ENCODE measurements at regions not wholly inside any gene's neighbourhood (a gene's known extent, or its start where the extent isn't known, plus 50 kb on each side); places are given as distances from the start of the nearest gene placed in this dataset.

- TF ChIP-seq EZH2 (IDR thresholded peaks at IDR 0.05; ENCODE audit: borderline replicate concordance, low read depth, low read length, severe bottlenecking) (no peak), CTCF (IDR thresholded peaks at IDR 0.05; ENCODE audit: borderline replicate concordance, extremely low read depth, low read length, poor library complexity, severe bottlenecking) (no peak)
- Histone ChIP-seq H3K4me3 (ENCODE audit: low read depth in 1 of 2, low read length in 2 of 2) (no peak overlapping the region), H3K27ac (ENCODE audit: low read length) (no peak overlapping the region), H3K79me2 (ENCODE audit: insufficient read depth, low read length) (no peaks in the 10 kb centered on the region), H3K36me3 (ENCODE audit: insufficient read depth, low read length) (no peaks in the 10 kb centered on the region), H3K4me1 (ENCODE audit: insufficient read depth, low read length) (no peaks in the 10 kb centered on the region), H2AFZ (ENCODE audit: low read depth, low read length) (no peak overlapping the region), H3K4me2 (ENCODE audit: insufficient read depth, low read length) (no peak overlapping the region), H4K20me1 (ENCODE audit: insufficient read depth, low read length) (no peaks in the 10 kb centered on the region), H3K9me3 (ENCODE audit: insufficient read depth, low read length, severe bottlenecking) (no peaks in the 10 kb centered on the region), H3K9ac (ENCODE audit: low read depth, low read length) (no peak overlapping the region), H3K27me3 (ENCODE audit: insufficient read depth, low read length, poor library complexity) (no peaks in the 10 kb centered on the region)
- no peak for ATAC-seq (ENCODE audit: insufficient read depth, low read depth)
- DNase-seq, result no peak
Measured at GRCh38 chr6:167422934-167423333, 98.0 kb downstream of the TTLL2 start.

GRCh38 chr6:167424060-167424673 is 99.3 kb downstream of the TTLL2 start:
- Histone ChIP-seq H4K20me1 (ENCODE audit: insufficient read depth, low read length) (no peaks in the 10 kb centered on the region), H3K9ac (ENCODE audit: low read depth, low read length) (no peak overlapping the region), H3K36me3 (ENCODE audit: insufficient read depth, low read length) (no peaks in the 10 kb centered on the region), H3K27me3 (ENCODE audit: insufficient read depth, low read length, poor library complexity) (no peaks in the 10 kb centered on the region), H3K79me2 (ENCODE audit: insufficient read depth, low read length) (no peaks in the 10 kb centered on the region), H2AFZ (ENCODE audit: low read depth, low read length) (no peak overlapping the region), H3K9me3 (ENCODE audit: insufficient read depth, low read length, severe bottlenecking) (no peaks in the 10 kb centered on the region), H3K4me2 (ENCODE audit: insufficient read depth, low read length) (no peak overlapping the region), H3K4me3 (ENCODE audit: low read depth in 1 of 2, low read length in 2 of 2) (no peak overlapping the region), H3K4me1 (ENCODE audit: insufficient read depth, low read length) (no peaks in the 10 kb centered on the region), H3K27ac (ENCODE audit: low read length) (no peak overlapping the region)
- ATAC-seq (ENCODE audit: insufficient read depth, low read depth) (no peak), DNase-seq (no peak)
- TF ChIP-seq EZH2 (IDR thresholded peaks at IDR 0.05; ENCODE audit: borderline replicate concordance, low read depth, low read length, severe bottlenecking) (no peak), CTCF (IDR thresholded peaks at IDR 0.05; ENCODE audit: borderline replicate concordance, extremely low read depth, low read length, poor library complexity, severe bottlenecking) (no peak)

- DNase-seq (no peak), ATAC-seq (ENCODE audit: insufficient read depth, low read depth) (no peak)
- no peak overlapping the region for H3K27ac ChIP-seq (ENCODE audit: low read length)
- H3K27me3 ChIP-seq (ENCODE audit: insufficient read depth, low read length, poor library complexity), result no peaks in the 10 kb centered on the region
- no peaks in the 10 kb centered on the region for H3K9me3 ChIP-seq (ENCODE audit: insufficient read depth, low read length, severe bottlenecking)
- TF ChIP-seq CTCF (IDR thresholded peaks at IDR 0.05; ENCODE audit: borderline replicate concordance, extremely low read depth, low read length, poor library complexity, severe bottlenecking) (no peak), EZH2 (IDR thresholded peaks at IDR 0.05; ENCODE audit: borderline replicate concordance, low read depth, low read length, severe bottlenecking) (no peak)
- H3K36me3 ChIP-seq (ENCODE audit: insufficient read depth, low read length), result no peaks in the 10 kb centered on the region
- H4K20me1 ChIP-seq (ENCODE audit: insufficient read depth, low read length), result no peaks in the 10 kb centered on the region
- H3K79me2 ChIP-seq (ENCODE audit: insufficient read depth, low read length), result no peaks in the 10 kb centered on the region
- H2AFZ ChIP-seq (ENCODE audit: low read depth, low read length), result no peak overlapping the region
- H3K9ac ChIP-seq (ENCODE audit: low read depth, low read length), result no peak overlapping the region
- no peak overlapping the region for H3K4me3 ChIP-seq (ENCODE audit: low read depth in 1 of 2, low read length in 2 of 2)
- H3K4me2 ChIP-seq (ENCODE audit: insufficient read depth, low read length), result no peak overlapping the region
- H3K4me1 ChIP-seq (ENCODE audit: insufficient read depth, low read length), result no peaks in the 10 kb centered on the region
Measured at GRCh38 chr6:167424700-167425099, 99.8 kb downstream of the TTLL2 start.
